ENCODE measurements at regions not wholly inside any gene's neighbourhood (a gene's known extent, or its start where the extent isn't known, plus 50 kb on each side); places are given as distances from the start of the nearest gene placed in this dataset.

DNA sequence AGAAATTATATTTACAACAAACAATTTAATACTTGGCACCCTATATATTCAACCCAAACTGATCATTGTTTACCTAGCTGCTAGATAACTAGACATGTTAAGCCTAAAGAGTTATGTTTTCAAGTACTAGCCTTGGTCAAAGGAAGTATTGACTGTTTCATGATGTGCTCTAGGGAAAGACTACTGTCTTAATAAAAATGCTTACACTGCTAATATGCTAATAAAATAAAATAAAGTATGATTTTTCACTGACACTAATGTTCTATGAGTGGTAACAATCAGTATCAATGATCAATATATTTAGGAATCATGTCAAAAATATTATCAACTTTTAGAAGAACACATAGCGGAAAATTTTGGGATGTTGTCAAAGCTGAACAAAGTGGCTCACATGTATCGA, 225.5 kb downstream of the OSR1 start:
- no peak for DNase-seq

DNA sequence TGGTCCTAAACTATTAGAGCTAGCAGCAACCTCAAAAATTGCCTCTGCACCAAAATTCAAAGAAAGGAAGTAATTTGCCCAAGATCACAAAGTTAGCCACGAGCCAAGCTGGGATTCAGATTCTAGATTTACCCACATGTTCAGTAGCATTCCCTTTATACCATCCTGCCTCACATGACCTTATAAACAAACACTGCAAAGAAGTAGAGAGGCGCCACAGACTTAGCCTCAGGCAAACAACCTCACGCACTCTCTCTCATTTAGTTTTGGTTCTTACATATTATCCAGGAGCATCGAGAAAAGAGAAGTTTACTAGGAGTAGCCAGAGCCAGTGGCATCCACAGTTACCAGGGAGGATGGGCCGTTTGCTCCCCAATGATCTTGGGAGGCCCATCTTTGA, 226.6 kb downstream of the OSR1 start:
- DNase-seq, result no peak

DNA sequence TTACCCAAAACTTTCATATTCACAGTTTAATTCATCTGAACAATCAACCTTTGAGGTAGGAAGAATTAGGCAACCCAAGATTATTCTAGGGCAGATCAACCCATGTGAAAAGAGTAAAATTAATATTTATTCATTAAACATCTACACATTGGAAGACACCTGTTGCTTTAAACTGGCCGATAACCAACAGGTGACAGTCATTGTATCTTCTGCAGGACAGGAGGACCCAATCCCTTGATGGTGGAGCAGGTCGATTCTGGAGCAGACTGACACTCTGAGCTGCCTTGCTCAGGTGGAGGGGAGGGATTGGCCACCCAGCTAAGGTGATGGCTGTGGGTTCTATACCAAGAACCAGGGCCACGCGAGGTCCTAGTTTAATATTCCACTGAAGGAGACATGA, 230.3 kb downstream of the OSR1 start:
- DNase-seq, result no peak

GRCh38 chr2:19127616-19128015, 230.8 kb downstream of the OSR1 start:
- no peak for DNase-seq

- DNase-seq, result no peak
These were observed 232.3 kb downstream of the OSR1 start for GRCh38 chr2:19125901-19126680.

DNA sequence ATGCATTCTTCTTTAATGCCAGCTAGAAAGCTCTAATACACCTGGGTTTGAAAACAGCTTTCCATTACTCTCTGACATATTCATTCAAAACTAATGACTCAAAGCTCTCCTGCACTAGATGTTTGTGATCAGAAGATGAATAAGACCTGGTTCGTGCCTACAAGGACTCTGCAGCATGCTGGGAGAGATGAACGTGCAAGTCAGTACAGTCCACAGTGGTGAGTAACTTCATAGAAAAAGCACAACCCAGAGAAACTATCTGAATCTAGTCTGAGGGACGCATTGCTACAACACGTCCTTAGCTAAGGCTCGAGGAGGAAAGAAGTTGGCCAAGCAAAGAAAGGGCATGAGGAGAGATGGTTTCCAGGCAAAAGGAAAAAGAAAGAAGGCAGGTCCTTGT, 234.3 kb downstream of the OSR1 start:
- DNase-seq, result peak; percentile 88

DNA sequence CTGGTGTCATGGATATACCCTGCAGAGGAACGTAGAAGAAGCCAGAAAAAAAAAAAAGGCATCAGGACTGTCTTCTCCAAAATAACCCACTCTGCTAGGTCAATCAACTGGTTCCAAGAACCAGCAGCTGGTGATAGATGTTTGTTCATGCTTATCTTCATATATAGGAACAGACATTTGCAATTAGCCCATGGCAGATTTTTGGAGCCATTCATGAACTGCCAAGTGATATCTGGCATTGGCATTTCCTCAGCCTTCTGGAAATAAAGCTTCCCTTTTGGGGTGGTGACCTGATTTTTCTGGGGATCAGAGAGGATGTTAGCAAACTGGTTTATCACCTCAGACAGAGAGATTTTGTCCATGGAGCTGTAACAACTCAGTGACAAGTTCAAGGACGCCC, 234.9 kb downstream of the OSR1 start:
- DNase-seq, result no peak

GRCh38 chr2:19122220-19122619, 236.2 kb downstream of the OSR1 start:
- no peak for DNase-seq

- peak; percentile 92 for DNase-seq
These were observed 237.3 kb downstream of the OSR1 start for GRCh38 chr2:19120941-19121750.

DNA sequence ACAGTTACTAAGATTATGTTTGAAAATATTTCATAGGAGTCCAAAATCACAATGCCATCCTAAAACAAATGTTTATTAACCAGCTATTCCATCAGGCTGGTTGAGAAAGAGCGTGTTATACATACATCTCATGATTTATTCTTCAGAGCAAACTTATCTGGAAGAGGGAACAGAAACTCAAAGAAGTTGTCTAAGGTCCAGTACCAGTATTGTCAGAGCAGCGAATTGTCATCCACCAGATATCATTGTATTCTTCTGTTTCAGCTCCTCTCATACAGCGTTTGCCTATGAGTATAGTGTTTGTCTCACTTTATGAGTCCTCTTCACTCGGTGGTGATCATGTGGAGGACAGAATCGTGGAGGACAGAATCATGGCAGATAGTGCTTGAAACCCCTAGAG, 238.2 kb downstream of the OSR1 start:
- DNase-seq, result no peak

GRCh38 chr2:19119326-19120001, 239.0 kb downstream of the OSR1 start:
- DNase-seq, result no peak

GRCh38 chr2:19116918-19117317, 241.5 kb downstream of the OSR1 start:
- no peak for DNase-seq

DNA sequence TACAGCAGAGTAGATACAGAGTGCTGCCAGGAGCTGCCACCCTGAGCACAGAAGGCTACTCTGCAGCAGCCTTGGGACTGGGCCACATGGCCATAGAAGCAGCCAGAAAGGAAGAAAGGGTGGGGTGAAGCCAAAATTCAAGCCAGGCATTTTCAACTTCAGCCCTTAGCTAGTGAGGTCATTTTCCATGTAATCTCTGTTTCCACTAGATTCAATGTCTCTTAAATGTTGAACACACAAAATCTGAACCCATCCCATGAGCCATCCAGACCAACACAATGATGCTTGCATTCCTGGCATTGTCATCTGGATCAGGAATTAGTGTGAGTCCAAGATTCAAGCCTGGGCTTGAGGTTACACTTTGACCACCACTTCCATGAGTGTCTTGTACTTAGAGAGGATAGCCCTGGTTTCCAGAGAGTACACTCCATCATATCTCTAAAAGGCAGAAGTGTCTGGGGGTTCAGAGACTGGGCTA, 243.6 kb downstream of the OSR1 start:
- peak; percentile 17 for DNase-seq

- no peak for DNase-seq
These were observed 244.3 kb downstream of the OSR1 start for GRCh38 chr2:19114126-19114525.

DNA sequence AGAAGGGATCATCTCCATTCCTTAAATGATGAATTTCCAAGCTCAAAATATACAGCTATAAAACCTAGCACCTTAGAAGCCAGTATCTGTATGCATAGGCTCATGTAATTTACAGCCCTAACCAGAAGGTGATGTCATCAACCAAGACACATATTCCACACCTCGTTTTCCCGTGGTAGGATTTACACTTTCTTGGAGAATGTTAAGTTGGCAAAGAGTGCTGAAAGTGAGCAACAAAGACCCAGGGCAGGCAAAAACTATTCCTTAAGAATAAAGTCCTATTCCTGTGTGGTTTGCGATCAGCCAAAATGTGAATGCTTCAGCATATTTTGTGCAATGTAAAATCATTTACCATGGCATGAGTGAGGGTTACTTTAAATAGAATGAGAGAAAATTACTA, 247.1 kb downstream of the OSR1 start:
- DNase-seq, result no peak

DNA sequence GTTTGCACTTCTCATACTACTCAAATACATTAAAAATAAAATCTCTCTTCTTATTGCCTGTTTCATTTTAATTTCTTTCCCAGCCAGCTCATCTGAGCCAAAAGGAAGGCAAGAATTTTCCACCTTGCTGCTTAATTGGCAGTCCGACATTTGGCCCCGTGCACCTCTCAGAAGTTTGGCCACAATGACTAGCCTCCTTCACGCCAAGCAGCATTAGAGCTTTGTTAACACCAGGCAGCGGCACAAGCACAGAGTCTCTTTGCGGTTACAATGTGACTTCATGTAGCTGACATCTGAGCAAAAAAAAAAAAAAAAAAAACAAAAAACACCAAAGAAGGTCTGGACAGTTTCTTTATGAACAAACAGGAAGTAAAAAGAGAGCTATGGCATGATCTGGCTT, 248.9 kb downstream of the OSR1 start:
- DNase-seq, result no peak

DNA sequence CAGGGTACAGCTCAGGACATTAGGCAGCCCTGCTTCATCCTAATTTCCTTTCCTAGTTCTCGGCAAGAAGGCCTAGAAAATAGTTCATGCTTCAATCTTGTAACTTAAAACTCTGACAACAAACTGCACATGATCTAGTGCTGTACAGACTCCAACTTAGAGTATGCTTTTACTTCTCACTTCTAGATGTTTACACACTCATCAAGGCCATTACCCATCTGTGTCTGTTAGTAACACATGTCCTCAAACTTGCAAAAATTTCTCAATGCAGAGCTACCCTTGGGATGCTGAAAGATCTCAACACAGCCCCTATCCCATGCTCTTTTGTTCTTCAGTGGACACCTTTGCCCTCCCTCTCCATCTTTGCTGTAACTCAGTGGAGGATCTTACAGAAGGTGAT, 252.0 kb downstream of the OSR1 start:
- DNase-seq, result no peak

- no peak for DNase-seq
These were observed 253.9 kb downstream of the OSR1 start for GRCh38 chr2:19104503-19104902.

DNA sequence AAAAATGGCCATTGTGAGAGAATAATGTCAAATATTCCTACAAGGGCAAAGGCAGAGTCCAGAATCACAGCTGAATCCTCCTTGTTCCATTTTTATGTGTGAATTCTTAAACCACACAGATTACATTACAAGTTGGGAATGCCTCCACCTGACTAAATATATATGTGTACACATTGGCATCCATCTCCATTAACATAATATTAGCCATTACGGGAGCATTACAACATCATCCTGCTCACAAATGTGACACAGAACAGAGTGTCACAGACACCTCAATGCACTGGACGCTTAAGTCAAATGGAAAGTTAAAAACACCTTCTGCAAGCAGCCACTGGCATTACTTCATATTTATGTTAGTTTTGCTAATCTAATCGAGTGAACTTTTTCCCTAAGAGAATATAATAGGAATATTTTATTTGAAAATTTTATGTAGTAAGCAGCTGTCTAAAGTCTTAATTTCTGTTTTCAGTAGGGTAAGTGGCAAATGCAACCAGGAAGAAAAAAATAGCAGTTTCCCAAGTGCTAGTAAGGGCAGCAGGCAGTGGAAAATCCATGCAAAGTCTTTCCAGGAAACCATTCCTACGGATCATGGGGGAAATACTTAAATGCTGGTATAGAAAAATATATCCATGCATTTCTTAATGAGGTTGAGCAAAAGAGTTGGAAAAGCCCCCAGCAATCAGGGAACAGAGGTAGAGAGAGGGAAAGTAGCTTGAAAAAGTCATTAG, 255.6 kb downstream of the OSR1 start:
- no peak for DNase-seq

DNA sequence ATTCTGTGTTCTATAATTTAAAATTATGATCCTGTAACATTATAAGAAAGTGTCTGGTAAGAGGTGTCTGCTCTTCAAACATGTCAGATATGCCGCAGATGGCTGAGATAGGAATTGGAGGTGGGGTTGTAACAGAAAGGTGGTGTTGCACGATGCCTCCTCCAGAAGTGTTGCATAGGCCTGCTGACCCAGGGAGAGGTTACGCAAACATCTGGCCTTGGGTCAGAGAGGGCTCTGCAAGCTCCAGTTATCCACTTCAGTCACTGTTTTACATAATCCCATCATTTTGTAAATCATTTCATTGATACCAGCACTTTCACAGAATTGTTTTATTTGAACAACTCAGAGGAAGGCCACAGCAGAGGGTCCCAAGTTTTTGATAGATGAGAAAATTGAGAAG, 256.5 kb downstream of the OSR1 start:
- no peak for DNase-seq

GRCh38 chr2:19100570-19100969, 257.9 kb downstream of the OSR1 start:
- no peak for DNase-seq

DNA sequence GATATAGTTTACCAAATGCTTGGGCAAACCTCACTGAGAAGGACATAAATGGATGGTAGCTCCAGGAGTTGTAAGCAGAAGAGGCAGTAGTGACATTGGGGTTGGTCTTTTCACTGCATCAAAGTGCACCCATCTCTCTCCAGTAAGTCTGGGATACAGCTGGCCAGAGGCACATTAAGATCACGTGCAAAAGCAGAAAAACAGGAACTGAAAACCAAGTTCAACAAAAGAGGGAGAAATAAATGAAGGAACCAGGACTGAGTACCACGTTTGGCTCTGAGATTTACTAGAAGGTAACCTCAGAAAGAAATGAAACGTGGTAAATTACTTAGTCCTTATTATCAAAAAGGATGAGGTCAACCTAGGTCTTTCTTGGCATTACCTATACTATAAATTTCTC, 259.2 kb downstream of the OSR1 start:
- no peak for DNase-seq
